DOHH2 (cell line): ENCODE measurements at regions not wholly inside any gene's neighbourhood (a gene's known extent, or its start where the extent isn't known, plus 50 kb on each side); places are given as distances from the start of the nearest gene placed in this dataset.
"Not testable (repeated sequence)": the region's sequence is repeated elsewhere in the genome, so short reads cannot be mapped to it uniquely, and the experiment has no call there.

ENCODE experiments used
- CTCF ChIP-seq: fragments of 200-600 bp; sonication (generic); IDR thresholded peaks from one replicate; pipeline ENCODE4 v1.5.1; 2014; ENCODE audit warnings: antibody characterized with exemption, mild to moderate bottlenecking, low read depth, low read length; ENCODE audit not compliant: poor library complexity, severe bottlenecking
- EZH2phosphoT487 ChIP-seq: fragments of 200-600 bp; sonication (generic); IDR thresholded peaks from 2 replicates; pipeline ENCODE4 v1.6.1; 2017; ENCODE audit warnings: borderline replicate concordance, mild to moderate bottlenecking, antibody characterized with exemption, low read length, moderate library complexity, mixed read lengths

DNA sequence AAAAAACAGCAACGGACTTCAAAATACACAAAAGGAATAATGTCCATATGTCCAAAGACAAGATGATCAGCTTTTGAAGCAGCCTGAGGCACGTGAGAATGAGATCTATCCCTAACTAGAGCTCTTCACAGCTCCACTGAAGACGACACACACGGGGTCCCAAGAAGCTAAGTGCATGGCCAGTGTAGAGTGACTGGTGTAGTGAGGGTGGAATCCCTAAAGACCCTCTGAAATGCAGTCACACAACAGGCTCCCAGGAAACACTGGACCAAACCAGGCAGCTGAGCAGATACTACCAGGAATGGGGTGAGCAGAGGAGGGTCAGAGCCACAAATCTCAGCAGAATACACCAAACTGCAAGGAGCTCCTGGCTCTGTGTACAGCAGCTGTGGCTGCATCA lies 932.4 kb upstream of the ZNF722 start:
- not testable (repeated sequence) for TF ChIP-seq CTCF, EZH2phosphoT487
